Stimulated activated CD8-positive, alpha-beta memory T cell treated with anti-CD3 and anti-CD28 coated beads, Interleukin-15, amount 100 ng/mL, for 48 hours (primary cell): ENCODE measurements at regions not wholly inside any gene's neighbourhood (a gene's known extent, or its start where the extent isn't known, plus 50 kb on each side); places are given as distances from the start of the nearest gene placed in this dataset.

Source experiments
- DNase-seq, 2 donors: peaks; one replicate each; pipeline ENCODE4 v3.0.0-alpha.2; 2020; ENCODE audit warnings: low read depth in 2 of 2

GRCh38 chr1:214928574-214928973 is 154.0 kb upstream of the KCNK2 start:
- no peak for DNase-seq

GRCh38 chr1:214933375-214933774 is 149.2 kb upstream of the KCNK2 start:
- DNase-seq: peak in 1 of 2 donors; percentile 31

- DNase-seq: no peak
Measured at GRCh38 chr1:214934045-214934444, 148.5 kb upstream of the KCNK2 start.

GRCh38 chr1:214935258-214935657 is 147.3 kb upstream of the KCNK2 start:
- no peak for DNase-seq

- no peak for DNase-seq
Measured at GRCh38 chr1:214939180-214939579, 143.4 kb upstream of the KCNK2 start.

- DNase-seq: no peak
Measured at GRCh38 chr1:214941061-214941460, 141.5 kb upstream of the KCNK2 start.

- no peak for DNase-seq
Measured at GRCh38 chr1:214943054-214943453, 139.5 kb upstream of the KCNK2 start.

GRCh38 chr1:214946615-214947014 is 135.9 kb upstream of the KCNK2 start:
- DNase-seq: no peak

GRCh38 chr1:214952648-214953047 is 129.9 kb upstream of the KCNK2 start:
- DNase-seq: no peak

- DNase-seq: no peak
Measured at GRCh38 chr1:214953901-214954616, 128.5 kb upstream of the KCNK2 start.

GRCh38 chr1:214954617-214954949 is 128.0 kb upstream of the KCNK2 start:
- no peak for DNase-seq

GRCh38 chr1:214957330-214958137 is 125.0 kb upstream of the KCNK2 start:
- DNase-seq: no peak

- DNase-seq: no peak
Measured at GRCh38 chr1:214958486-214958885, 124.1 kb upstream of the KCNK2 start.

GRCh38 chr1:214966346-214966745 is 116.2 kb upstream of the KCNK2 start:
- no peak for DNase-seq

- DNase-seq: no peak
Measured at GRCh38 chr1:214967865-214968575, 114.5 kb upstream of the KCNK2 start.

GRCh38 chr1:214970016-214970415 is 112.5 kb upstream of the KCNK2 start:
- DNase-seq: no peak

GRCh38 chr1:214971071-214971470 is 111.5 kb upstream of the KCNK2 start:
- no peak for DNase-seq

- no peak for DNase-seq
Measured at GRCh38 chr1:214974002-214974401, 108.5 kb upstream of the KCNK2 start.

GRCh38 chr1:214976665-214977064 is 105.9 kb upstream of the KCNK2 start:
- no peak for DNase-seq

- DNase-seq: no peak
Measured at GRCh38 chr1:214977110-214977509, 105.4 kb upstream of the KCNK2 start.

GRCh38 chr1:214977700-214978374 is 104.7 kb upstream of the KCNK2 start:
- no peak for DNase-seq

- DNase-seq: no peak
Measured at GRCh38 chr1:214979191-214979590, 103.3 kb upstream of the KCNK2 start.
